HG03354 (cell line): ENCODE measurements at regions not wholly inside any gene's neighbourhood (a gene's known extent, or its start where the extent isn't known, plus 50 kb on each side); places are given as distances from the start of the nearest gene placed in this dataset.
A peak's percentile ranks its signal among the peaks of the same experiment; 100 is the strongest.
"Not testable (repeated sequence)": the region's sequence is repeated elsewhere in the genome, so short reads cannot be mapped to it uniquely, and the experiment has no call there.

Source experiments
- ATAC-seq: cut with Tn5 transposase; IDR thresholded peaks from one replicate; pipeline ENCODE4 v1.9.1; 2021; ENCODE audit warnings: mild to moderate bottlenecking; ENCODE audit not compliant: unreplicated experiment, poor library complexity, severe bottlenecking

DNA sequence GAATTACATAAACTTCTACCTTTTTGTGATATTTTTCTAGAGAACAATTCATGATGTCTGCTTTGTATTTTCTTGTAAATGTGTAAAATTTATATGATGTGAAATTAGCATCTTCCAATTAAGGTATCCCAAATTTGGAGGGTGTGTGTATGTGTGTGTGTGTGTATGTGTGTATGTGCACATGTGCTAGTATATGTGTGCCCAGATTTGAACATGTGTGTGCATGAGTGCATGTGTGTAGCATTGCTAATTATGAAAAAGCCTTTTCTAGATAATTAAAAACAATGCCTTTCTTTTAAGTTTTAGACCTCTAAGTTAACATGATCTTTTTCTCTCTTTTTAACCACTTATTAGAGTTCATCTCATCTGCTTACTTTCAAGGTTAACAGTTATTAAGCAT lies 208.0 kb upstream of the SPOPL start:
- no peak for ATAC-seq

DNA sequence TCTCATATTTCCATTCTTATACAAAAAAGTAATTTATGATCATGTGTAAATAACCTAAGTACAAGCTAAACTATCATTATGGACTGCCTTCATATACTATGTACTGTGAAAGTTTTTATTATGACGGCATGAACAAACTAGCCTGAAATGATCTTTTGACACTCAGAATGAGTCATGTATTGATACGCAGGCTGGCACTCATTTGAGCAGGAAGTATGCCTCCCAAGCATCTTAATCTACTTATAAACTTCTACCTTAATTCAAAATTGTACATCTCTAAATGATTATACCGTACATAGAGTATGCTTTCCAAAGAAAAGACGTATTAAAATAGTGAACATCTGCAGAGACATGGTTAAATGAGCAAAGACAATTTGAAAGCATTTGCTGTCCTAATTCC lies 207.1 kb upstream of the SPOPL start:
- no peak for ATAC-seq

DNA sequence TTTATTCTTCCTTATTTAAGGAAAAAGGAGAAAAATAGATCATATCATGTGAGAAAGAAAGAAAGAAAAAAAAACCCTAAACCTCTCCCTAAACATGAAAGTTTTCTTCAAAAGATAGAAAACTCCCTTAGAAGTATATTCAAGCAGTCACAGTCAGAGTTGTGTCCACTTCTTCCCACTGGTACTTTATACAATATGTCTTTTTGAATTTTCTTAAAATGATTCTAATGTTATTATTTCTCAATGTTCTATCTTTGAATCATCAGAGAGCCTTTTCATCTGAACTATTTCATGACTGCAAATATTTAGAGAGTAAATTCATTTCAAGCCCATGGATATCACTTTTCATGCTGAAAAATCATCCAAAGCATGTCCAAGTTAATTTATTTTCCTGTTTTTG lies 205.2 kb upstream of the SPOPL start:
- ATAC-seq, result no peak

DNA sequence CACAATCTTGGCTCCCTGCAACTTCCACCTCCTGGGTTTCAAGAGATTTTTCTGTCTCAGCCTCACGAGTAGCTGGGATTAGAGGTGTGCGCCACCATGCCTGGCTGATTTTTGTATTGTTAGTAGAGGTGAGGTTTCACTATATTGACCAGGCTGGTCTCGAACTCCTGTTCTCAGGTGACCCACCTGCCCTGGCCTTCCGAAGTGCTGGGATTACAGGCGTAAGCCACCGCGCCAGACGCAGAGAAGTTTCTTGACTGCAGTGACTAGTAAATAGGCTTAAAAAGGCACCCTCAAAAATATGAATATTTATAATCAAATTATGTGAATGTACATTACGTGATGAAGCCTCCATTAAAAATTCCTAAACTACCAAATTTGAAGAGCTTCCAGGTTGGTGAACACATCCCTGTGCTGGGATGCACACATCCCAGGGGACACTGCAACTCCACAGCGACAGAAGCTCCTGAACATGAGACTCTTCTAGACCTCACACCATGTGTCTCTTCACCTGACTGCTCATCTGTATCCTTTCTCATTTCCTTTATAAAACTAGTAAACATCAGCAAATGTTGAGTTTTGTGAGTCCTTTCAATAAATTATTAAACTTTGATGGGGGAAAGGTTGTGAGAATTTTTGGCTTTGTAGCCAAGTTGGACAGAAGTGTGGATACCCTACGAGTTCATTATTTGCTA lies 203.3 kb upstream of the SPOPL start:
- peak; percentile 85 for ATAC-seq

DNA sequence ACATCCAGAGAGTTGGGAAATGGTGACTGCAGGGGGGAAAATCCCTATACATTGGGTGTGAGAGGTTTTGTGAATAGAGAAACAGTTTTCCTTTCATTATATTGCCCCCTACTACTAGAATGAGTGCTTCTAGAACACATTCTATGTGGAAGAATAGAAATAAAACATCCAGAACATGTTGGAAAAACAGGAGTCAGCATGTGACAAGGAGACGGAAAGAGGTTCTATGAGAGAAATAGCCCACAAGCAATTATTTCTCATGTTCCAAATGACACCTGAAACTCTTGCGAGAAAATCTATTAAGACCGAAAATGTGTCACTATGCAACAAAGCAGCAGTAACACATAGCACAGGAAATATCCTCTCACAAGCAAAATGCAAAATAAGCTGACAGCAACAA lies 202.7 kb upstream of the SPOPL start:
- peak; percentile 78 for ATAC-seq

DNA sequence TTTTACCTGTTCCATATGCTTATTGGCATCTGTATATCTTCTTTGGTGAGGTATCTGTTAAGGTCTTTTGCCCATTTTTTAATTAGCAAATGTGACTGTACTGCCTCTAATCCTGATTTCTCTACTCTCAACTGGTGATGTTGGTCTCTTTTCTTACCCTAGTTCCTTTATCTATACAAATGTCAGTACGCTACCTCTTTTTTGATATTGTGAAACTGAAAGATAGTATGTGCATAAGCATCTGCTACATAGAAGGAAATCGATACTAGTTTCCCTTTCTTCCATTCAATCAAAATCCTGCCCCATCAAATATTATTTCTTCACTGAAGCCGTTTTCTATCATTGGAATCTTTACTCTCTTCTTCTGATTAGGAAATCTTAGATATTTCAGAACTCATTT lies 194.9 kb upstream of the SPOPL start:
- no peak for ATAC-seq

DNA sequence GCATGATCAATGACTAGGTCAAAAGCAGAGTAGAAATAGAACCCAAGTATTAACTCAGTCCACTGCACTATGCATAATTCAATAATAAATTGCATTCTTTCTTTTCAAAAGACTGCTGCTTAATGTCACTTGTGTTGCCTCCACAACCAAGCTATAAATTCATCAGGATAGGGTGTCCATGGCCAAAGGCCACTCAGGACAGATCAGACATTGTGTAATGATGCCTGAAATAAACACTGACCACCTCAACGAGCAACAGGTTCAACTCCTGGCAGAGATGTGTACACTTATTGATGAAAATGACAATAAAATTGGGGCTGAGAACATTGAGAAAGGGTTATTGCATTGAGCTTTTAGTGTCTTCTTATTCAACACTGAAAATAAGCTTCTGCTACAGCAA lies 194.5 kb upstream of the SPOPL start:
- no peak for ATAC-seq

DNA sequence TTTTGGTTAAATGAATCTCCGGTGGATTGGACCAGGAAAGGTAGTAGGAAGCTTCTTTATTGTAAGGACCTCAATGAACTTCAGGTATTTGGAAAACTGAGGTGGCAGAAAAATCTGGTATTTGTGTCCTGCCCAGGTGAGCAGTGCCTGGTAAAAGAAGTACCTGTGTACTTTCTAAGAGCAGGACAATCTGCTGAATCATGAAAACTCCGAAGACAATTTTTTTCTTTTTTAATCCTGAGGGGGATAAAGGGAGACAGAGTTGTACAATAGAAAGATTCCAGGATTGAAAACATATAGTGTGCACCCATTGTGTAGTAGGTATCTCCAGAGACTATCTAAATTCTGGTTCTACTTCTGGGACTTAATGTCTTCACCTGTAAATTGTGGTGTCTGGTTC lies 191.8 kb upstream of the SPOPL start:
- ATAC-seq, result no peak

DNA sequence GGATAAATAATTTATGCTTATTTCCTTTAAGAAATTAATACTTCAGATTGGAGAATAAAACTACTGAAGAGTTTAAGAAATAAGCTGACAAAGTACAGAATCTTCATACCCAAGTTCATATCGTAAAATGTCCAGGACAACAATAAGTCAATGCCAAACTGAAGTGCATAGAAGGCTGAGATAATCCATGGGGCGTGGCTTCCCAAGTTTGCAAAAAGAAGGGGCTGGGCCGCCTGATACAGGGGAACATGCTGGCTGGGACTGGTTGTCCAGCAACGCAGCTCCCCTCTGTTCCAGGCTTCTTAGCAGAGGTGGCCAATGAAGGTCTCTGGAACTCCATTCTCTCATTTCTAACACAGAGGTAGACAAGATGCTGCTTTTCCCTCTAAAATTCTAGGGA lies 189.5 kb upstream of the SPOPL start:
- ATAC-seq, result no peak

DNA sequence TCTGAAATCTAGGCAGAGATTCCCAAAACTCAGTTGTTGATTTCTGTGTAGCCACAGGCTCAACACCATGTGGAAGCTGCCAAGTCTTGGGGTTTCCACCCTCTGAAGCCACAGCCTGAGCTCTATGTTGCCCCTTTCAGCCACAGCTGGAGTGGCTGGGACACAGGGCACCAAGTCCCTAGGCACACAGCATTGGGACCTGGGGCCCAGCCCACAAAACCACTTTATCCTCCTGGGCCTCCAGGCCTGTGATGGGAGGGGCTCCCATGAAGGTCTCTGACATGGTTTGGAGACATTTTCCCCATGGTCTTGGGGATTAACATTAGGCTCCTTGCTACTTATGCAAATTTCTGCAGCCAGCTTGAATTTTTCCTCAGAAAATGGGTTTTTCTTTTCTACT lies 186.0 kb upstream of the SPOPL start:
- not testable (repeated sequence) for ATAC-seq

DNA sequence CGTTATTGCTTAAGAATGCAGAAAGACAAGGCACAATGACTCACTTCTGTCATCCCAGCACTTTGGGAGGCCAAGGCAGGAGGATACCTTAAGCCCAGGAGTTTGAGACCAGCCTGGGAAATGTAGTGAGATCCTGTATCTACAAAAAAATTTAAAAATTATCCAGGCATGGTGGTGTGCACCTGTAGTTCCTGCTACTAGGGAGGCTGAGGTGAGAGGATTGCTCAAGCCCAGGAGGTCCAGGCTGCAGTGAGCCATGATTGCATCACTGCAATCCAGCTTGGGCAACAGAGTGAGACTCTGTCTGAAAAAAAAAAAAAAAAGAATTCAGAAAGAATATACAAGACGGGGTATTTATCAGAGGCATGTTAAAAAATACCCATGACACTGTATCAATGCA lies 182.0 kb upstream of the SPOPL start:
- no peak for ATAC-seq

DNA sequence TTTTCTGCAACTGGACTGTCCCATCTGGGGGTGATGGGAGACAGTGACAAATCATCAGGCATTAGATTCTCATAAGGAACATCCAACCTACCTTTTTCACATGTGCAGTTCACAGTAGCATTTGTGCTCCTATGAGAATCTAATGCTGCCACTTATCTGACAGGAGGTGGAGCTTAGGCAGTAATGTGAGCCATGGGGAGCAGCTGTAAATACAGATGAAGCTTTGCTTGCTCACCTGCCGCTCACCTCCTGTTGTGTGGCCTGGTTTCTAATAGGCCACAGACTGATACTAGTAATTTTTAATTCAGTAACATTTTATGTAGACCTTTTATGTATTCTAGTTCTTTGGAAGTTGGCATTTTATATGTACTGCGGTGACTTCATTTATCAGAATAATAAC lies 180.1 kb upstream of the SPOPL start:
- no peak for ATAC-seq

DNA sequence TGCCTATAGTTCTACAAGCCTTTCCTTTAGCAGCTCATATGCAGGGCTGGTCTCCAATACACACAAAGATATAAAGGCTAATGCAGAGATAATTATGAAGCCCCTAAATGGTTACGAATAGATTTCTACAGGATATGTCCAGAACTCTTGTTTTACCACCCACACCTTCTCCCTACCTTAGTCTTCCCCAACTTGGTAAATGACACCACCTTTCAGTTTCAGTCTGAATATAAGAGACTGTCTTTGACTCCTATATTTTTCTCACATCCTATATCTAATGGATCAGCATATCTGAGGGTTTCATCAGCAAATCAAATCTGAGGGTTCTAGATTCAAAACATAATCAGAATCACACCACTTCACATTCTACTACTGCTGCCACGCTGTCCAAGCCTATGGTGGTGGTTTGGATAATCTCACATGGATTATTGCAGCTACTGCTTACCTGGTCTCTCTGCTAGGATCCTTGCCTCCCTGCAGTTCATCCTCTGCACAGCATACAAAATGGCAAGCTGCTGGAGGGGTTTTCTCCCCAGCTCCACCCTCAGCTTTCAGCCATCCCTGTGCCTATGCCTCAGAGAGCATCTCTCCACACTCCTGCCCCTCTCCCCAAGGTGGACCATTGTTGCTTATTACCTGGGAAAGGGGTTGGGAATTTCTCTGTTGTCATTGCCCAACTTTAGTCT lies 178.0 kb upstream of the SPOPL start:
- no peak for ATAC-seq

DNA sequence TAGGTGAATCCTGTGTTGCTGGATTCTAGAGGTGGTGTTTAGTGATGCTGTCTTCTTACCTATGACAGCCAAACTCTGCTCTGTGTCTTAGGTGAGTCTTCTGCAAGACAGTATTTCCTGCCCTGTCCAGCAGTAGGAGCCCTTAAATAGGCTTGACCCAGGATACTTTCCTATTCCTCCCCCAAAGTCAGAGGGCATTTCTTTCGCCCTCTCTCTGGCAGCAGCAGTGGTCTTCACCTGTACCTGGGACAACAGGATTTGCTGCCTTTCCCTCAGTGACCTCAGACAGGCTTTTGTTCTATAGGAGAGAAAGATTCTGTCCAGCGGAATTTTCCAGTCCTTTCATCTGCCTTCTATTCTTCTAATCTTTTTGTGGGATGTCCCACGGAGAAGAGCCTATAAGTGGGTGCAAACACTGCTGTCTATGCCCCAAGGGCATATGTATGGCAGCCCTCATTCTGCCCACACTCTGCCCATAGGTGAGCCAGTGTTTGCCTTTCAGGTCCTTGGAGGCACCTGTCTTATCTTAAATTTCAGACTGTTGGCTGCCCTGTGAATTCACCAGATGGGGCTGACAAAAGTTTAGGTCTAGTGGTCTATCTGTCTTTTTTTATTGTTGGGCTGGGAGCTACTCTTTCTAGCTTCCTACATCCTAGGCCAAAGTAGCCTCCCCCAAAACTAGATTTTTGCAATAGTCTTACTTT lies 177.3 kb upstream of the SPOPL start:
- ATAC-seq, result no peak

DNA sequence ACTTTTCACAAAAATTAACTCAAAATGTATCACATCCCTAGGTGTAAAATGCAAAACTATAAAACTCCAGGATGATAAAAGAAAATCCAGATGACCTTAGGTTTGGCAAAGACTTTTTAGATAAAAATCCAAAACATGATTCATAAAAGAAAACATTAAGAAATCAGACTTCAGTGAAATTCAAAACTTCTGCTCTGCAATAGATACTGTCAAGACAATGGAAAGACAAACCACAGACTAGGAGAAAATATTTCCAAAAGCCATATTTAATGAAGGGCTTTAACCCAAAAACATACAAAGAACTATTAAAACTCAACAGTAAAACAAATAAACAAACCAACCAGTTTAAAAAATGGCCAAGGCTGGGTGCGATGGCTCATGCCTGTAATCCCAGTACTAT lies 173.6 kb upstream of the SPOPL start:
- no peak for ATAC-seq

DNA sequence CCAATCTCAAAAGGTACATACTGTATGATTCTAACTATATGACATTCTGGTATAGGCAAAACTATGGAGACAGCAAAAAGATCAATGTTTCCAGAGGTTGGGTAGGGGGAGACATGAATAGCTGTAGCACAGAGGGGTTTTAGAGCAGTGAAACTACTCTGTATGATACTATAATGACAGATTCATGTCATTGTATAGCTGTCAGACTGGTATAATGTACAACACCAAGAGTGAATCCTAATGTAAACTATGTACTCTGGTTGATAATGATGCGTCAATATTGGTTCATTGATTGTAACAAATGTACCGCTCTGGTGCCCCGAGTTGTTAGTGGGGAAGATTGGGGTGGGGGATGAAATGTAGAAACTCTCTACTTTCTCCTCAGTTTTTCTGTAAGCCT lies 172.4 kb upstream of the SPOPL start:
- ATAC-seq, result no peak

DNA sequence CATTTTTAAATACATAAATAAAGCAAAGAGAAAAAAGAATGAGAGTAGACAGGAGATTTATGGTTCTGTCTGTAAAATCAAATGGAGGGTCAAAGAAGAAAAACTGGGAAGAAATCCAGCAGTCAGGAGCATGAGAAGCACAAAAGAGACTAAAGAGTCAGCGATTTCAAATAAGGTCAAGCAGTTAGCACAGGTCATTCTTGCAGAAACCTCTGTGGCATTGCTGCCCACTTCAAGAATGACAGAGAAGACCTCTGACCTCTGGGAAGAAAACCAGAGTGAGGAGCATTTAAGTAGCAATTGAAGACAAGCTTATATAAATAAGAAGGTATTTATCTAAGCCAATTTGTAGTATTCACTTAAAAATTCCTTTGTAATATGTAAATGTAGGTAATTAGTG lies 172.0 kb upstream of the SPOPL start:
- ATAC-seq, result no peak

DNA sequence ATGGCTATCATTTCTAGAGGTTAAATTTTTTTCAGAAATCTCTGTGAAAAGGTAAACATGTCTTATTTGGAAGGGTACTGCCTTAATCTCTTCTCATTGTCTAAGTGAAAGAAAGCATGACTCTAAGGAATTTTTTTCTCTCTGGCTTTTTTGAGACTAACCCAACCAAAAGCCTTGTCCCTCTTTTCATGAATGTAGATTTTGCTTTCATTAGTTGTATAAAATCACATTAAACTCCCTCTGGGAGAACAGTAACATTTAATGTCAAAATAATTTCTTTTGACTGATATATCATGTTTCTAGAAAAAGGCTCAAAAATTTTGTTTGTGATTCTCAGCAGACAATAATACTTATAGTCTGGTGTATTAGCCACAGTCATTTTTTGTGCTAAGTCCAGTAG lies 168.4 kb upstream of the SPOPL start:
- no peak for ATAC-seq

DNA sequence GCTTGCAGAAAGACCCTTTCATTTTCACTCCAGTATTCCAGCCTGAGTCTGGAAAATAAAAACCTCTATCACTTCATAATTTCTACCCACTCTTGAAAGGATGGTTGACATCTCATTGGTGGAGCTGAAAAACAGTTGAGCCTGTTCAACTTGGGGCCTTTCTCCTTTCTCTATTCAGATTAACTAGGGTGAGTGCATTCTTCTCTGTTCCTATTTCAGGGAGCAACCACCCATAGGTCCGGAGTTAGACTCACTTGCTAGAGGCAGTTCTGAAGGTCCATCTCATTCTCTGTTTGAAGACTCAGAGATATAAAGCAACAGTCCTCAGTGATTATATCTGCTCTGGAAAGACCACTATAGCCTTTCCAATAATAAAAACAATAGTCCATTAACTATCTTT lies 167.9 kb upstream of the SPOPL start:
- ATAC-seq, result no peak

DNA sequence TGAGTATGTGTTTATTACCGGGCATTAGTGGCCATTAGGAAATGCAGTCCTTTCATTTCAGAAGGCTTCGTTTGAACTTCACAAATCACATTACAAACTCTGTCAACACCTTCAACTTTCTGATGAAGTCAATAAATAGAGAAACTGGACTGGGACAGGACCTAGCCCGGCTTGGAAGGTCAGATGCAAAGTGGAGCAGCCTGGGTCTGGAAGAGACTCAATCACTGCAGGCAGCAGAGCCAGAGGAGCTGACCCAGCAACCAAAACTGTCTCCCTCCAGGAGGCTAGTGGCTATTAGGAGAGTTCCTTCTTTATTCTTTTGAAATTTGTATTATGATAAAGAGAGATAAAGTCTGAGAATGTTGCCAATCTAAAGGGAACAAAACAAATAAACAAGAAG lies 167.2 kb upstream of the SPOPL start:
- ATAC-seq, result no peak

DNA sequence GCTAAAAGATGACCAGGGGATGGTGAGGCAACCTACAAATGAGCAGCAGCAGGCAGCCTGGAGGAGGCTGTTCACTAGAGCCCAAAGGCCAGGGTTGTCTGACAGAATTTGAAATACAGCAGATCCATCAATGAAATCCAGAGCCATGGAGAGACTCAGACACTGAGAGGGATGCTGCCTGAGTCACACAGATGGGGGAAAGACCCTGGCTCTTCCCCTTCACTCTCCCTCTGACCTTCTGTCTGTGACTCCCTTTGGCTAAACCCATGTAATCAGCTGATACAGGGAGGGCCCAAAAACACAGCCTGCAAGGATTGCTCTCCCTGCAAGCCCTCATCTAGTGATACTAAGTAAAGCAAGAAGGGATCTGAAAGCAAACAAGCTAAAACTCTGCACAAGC lies 166.5 kb upstream of the SPOPL start:
- ATAC-seq, result no peak
